ENCODE measurements at regions not wholly inside any gene's neighbourhood (a gene's known extent, or its start where the extent isn't known, plus 50 kb on each side); places are given as distances from the start of the nearest gene placed in this dataset.

GRCh38 chr9:107106416-107106815 lies 176.7 kb upstream of the RAD23B start:
- TF ChIP-seq POLR2A (IDR thresholded peaks at IDR 0.05) (no peak), POLR2AphosphoS5 (IDR thresholded peaks at IDR 0.05) (no peak), EP300 (IDR thresholded peaks at IDR 0.05) (no peak)
- TF ChIP-seq, protein P1, sequence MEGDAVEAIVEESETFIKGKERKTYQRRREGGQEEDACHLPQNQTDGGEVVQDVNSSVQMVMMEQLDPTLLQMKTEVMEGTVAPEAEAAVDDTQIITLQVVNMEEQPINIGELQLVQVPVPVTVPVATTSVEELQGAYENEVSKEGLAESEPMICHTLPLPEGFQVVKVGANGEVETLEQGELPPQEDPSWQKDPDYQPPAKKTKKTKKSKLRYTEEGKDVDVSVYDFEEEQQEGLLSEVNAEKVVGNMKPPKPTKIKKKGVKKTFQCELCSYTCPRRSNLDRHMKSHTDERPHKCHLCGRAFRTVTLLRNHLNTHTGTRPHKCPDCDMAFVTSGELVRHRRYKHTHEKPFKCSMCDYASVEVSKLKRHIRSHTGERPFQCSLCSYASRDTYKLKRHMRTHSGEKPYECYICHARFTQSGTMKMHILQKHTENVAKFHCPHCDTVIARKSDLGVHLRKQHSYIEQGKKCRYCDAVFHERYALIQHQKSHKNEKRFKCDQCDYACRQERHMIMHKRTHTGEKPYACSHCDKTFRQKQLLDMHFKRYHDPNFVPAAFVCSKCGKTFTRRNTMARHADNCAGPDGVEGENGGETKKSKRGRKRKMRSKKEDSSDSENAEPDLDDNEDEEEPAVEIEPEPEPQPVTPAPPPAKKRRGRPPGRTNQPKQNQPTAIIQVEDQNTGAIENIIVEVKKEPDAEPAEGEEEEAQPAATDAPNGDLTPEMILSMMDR (IDR thresholded peaks at IDR 0.05), result no peak
